Central memory CD4-positive, alpha-beta T cell (primary cell): ENCODE measurements at regions not wholly inside any gene's neighbourhood (a gene's known extent, or its start where the extent isn't known, plus 50 kb on each side); places are given as distances from the start of the nearest gene placed in this dataset.

Experiments used
- DNase-seq: peaks from one replicate; pipeline ENCODE4 v3.0.0; 2022

DNA sequence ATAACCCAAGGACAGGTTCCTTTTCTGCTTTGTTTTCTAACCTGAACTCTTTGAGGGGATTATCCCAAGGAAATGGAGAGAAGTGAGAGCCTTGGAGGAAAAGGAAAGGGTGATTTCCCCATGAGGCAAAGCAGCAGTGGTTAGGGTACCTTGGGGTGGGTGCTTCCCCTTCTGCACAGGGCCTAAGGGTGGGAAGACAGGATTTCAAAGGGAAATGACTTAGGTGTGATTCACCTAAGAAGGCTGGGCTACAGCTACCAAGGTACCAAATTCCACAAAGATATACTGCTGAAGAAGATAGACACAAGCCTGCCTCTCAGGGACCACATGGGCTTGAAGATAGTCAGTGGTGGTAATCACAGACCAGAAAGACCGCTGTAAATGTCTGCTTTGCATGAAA lies 325.3 kb upstream of the DPH6 start:
- no peak for DNase-seq

- DNase-seq, result no peak
Measured at GRCh38 chr15:35871812-35872211, 325.8 kb upstream of the DPH6 start.

DNA sequence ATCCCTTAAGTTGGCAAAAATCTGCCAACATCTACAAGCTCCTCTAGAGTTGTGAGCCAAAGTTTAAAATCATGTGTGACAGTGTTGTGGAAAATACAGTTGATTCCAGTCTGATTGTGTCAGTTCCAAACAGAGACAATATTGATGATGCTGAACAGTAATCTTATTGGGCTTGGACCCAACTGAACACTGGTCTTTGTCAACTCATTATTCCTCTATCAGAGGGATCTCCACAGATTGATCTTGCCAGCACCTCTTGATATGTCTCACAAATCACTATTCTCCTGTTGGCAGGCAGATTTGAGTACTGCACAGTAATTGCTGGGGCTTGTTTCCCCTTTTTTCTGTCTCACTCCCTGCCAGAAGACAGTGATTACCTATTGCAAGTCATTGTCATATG lies 326.6 kb upstream of the DPH6 start:
- DNase-seq, result no peak

DNA sequence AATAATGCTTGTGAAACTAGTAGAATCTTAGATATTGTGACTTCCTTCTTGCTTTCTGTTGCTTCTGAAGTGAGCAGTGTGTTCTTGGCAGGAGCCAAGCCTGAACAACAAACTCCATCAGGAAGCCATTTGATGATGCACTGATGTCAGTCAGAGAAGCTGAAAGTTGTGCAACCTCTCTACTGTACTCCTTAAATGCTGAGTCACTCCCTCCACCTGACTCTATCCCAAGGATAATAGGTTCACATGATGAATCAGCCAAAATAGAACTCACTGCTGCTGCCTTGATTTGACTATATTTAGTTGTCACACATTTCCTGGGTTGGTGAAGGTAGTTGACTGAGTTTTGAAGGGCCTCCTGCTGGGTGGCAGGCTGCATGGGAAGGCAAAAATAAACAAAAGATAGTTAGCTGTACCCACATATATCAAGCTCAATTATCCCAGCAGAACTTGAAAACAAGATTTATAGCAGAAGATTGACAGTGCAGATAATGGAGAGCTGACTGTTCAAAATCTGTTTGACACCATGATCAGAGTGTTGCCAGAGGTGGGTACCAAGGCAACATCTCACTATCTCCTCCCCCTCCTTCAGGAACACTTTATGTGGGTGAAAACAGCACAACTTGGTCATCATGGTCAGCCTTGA lies 328.4 kb upstream of the DPH6 start:
- no peak for DNase-seq

DNA sequence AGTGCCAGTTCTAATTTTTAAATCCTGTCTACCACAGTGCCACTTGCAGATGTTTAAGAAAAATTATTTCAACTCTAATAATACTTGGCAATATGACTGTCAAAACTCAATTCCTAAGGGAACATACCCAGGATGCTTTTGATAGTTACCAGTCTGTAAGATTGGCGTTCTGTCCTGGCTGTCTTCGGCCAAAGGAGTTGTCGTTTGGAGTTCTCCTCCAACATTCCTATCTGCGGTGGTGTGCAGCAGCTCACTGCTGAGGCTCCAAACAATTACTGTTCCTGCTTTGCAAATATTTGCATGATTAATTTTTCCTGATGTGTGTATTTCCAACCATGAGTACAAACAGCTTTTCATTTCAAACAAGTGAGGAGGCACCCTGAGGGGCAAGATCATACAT lies 330.8 kb upstream of the DPH6 start:
- DNase-seq, result no peak

DNA sequence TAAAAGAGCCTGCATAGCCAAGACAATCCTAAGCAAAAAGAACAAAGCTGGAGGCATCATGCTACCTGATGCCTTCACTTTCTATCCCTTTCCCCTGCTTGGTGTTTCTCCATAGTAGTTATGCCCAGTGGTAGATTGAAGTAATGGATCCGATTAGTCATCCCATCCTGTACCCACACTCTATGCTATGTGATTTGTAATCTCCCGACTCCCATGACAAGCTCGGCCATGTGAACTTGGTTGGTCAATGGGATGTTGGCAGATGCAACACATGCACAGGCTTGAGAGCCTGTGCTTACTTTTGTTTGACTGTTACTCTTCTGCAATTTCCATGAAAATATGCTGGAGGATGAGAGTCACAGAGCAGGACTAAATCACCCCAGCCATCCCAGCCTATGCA lies 334.9 kb upstream of the DPH6 start:
- DNase-seq, result no peak

DNA sequence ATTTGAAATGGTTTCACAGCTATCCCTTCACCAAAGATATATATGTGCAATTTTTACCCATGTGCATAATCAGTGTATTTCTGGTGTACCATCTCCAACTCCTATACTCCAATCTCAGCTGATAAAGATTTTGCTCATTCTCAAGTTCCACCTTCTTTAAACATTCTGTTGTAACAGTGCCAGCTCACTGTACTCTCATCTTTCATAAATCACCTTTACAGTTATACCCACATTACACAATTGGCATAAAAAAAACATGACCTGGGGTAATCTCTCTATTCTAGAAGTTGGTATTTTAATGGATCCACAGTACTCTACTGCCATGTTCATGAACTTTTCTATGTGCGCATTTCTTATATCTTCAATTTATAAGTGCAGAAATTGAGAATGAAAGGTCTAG lies 339.9 kb upstream of the DPH6 start:
- DNase-seq, result no peak

DNA sequence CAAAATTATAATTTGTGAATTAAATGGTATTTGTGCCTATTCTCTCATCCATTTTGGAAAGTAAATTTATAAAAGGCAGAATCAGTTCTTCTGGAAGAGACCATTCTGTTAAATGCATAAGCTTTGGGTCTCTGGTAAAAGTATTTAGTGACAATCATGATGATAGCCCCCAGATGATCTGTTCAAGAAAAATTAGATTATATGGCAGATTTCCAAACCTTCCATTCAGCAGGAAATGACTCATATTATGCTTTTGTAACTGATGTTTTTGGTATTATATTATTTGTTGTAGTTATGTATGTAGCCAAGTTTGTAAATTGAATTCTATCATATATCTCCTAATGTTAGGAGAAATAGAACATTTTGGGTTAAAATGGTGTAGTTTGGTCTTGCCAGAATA lies 340.8 kb upstream of the DPH6 start:
- DNase-seq, result no peak

DNA sequence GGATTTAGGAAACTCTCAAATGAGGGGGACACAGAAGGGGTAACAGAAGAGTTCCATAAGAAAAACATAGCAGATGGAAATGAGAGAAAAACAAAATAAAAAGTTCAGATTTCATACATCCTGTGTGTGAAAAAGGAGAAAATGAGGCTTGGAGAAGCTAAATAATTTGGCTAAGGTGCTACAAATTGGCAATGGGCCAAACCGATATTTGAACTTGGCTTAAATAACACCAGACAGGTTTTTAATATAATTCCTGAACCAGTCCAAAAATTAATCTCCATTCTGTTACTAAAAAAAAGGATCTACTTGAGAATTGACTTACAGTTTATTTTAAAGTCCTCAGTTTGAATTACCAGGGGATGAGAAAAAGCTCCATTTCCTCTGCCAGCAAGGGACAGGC lies 342.9 kb upstream of the DPH6 start:
- no peak for DNase-seq

GRCh38 chr15:35907511-35907910 lies 361.5 kb upstream of the DPH6 start:
- no peak for DNase-seq

DNA sequence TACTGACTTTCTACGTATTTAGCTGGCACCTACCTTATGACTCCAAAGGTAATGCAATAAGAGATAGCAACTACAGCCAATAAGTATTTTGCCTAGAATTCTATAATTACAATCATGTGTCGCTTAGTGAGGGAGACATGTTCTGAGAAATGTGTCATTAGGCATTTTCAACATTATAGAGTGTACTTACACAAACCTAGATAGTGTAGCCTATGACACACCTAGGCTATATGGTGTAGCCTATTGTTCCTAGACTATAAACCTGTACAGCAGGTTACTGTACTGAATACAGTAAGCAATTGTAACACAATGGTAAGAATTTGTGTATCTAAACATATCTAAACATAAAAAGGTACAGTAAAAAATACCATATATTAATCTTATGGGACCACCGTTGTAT lies 363.4 kb upstream of the DPH6 start:
- DNase-seq, result no peak

GRCh38 chr15:35910227-35910626 lies 364.3 kb upstream of the DPH6 start:
- DNase-seq, result no peak

DNA sequence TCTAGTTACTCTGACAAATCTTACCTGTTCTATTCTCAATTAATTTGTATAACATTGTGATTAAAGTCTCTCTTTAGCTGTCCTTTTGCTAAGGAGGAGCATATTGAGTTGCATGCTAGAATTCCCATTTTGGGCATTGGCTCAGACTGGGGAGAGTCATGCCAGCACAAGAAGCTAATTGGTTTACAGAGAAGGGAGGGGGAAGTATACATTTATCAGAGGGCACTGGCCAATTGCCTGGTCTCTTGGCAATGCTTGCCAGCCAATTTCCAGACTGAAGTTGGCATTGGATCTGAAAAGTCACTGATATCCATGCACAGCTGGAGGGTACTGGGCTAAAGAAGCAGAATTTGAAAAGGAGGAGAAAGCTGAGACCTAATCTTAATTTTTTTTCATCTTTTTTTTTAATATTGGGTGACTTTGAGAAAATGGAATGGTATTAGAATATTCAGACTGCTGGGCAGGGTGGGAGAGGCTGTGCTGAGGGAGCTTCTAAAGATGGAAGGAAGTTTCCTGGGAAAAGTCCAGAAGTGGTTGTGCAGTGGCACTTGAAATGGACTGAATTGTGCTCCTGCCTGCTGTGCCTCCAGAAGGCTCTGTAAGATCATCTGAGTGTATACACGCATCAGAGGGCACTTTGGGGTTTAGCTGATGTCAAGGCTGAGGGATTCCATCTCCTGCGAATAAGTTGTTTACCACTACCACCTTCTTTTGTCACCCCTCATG lies 365.2 kb upstream of the DPH6 start:
- no peak for DNase-seq

DNA sequence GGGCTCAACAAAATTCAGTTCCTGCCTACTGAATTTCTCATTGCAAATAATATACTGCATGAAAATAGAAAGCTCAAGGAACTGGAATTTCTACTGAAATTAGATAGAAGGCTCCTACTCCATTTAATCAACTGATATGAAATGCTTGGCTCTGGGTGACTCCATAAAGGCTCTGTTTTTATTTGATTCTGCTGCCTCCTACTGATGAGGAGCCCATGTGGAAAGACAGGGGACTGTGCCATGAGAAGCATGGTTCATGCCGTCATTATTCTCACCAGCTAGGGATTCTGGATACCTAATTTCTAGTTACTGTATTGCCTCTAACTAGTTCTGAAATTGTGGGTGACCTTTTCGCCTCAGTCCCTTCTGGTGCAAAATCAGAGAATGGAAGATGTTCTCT lies 366.2 kb upstream of the DPH6 start:
- DNase-seq, result no peak

- no peak for DNase-seq
Measured at GRCh38 chr15:35914573-35914972, 368.6 kb upstream of the DPH6 start.

DNA sequence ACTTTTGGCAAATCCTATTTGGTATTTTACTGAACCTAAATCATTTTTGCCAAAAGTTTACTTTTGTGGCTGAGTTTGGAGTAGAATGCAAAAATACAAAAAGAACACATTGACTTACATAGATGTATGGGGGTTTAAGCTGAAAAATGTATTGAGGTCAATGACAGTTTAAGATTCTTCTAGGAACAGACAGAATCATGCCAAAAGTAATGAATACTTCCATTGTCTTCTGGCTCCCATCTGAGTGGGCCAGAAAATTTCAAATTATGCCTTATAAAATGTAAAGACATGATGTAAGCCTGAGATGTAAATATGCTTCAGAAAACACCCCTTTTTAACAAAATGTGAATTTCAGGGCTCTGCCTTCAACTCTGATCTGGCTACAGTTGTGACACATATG lies 375.1 kb upstream of the DPH6 start:
- no peak for DNase-seq

DNA sequence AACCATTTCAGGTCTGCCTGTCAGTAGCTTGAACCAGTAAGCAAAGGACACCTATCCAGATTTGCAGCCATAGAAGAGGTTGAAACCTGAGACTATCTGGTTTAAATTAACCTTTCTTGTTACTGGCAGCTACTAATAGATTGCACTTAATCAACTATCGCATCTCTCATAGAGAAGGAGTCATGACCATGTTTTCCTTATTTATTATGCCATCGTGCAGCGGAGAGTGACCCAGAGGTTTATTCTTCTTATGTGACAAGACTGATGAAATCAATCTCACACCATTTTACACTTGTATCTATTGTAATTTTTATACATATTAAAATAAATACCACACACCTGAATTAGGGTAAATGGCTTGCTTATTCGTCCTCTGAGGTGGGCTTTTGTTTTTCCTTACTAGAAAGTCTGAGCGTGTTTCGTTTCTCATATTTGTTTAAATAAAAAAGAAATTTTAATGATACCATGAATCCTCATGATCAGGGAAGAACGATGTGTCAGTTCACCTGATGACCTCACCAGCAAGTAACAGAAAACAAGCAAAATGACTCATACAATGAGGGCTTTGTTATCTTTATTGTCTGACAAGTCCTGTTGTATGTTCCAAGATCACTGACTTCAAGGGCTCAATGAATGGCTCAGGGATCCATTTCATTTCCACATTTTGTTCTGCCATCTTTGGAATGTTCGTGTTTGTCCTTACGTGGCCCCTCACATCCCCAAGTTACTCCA lies 379.5 kb upstream of the DPH6 start:
- DNase-seq, result no peak

- DNase-seq, result no peak
Measured at GRCh38 chr15:35926007-35926380, 380.0 kb upstream of the DPH6 start.

- no peak for DNase-seq
Measured at GRCh38 chr15:35928847-35929246, 382.9 kb upstream of the DPH6 start.

DNA sequence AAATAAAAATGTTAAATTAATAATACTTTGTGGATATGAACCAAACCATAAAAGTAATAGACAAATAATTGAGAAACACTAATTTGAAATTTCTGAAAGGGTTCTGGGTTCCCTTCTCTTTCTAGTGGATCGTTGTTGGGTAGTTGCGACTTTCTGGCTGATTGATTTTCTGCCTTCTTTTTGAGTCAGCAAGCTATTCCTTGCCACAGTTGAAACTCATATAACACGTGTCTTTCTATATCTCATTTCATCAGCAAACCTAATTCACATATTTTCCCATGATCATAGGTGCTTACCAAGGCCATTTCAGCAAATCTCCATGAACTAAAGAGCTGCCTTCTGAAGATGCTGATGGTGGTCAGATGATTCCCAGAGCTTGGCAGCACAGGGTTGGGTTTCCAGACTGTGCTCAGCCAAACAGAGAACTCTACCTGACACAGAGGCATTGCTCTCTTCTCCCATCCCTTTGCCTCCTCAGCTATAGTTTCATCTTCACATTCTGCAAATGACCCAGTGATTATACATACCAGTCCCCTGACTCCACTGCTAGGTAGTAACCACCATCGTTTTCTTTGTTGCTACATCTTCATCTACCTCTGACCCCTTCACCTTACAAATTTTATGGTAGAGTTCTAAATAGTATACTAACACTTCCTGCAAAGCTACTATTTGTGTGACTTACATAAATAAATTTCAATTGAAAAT lies 383.9 kb upstream of the DPH6 start:
- no peak for DNase-seq

GRCh38 chr15:35931799-35932341 lies 385.9 kb upstream of the DPH6 start:
- no peak for DNase-seq

DNA sequence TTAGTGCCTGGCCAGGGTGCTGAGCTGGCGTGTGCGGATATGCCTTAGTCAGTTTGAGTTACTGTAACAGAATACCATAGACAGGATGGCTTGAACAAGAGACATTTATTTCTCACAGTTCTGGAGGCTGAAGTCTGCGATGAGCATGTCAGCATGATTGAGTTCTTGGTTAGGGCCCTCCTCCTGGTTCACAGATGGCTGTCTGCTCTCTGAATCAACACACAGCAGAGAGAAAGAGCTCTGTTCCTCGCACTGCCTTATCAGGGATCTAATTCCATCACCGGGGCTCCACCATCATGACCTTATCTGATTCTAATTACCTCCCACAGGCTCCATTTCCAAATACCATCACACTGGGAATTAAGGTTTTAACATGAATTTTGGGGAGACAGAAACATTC lies 386.6 kb upstream of the DPH6 start:
- DNase-seq, result no peak

- no peak for DNase-seq
Measured at GRCh38 chr15:35933531-35933930, 387.6 kb upstream of the DPH6 start.
